H1 (cell line): ENCODE measurements at regions not wholly inside any gene's neighbourhood (a gene's known extent, or its start where the extent isn't known, plus 50 kb on each side); places are given as distances from the start of the nearest gene placed in this dataset.

ENCODE experiments used
- CTCF ChIA-PET: fragments of 300-600 bp; sonication (Branson Sonifier 250); formaldehyde crosslinking; loops from one replicate; lab custom pipeline; 2021; ENCODE audit not compliant: partially characterized antibody; lab: Charles Lee
- POLR2A ChIA-PET: fragments of 300-600 bp; sonication (Branson Sonifier 250); formaldehyde crosslinking; loops from one replicate; lab custom pipeline; 2021; ENCODE audit warnings: inconsistent platforms; ENCODE audit not compliant: partially characterized antibody; lab: Charles Lee
- DNase-seq, 2 experiments: peaks; one replicate each; pipeline versions ENCODE4 v3.0.0 to v3.0.0-alpha.2; 2010 to 2022; ENCODE audit warnings: low spot score in 2 of 2, low read depth in 1 of 2, mixed read lengths in 1 of 2
- FAIRE-seq: peaks from 2 replicates; lab custom pipeline; 2011; peaks lifted over from hg19 to GRCh38; lab: Jason Lieb, UNC
- H2AFZ ChIP-seq: 2 replicates; pipeline ENCODE4 v1.8.1; 2012; ENCODE audit warnings: low read length, inconsistent platforms
- H2AK5ac ChIP-seq: 2 replicates; pipeline ENCODE4 v1.6.1; 2013; ENCODE audit warnings: low read depth, low read length
- H2BK120ac ChIP-seq: replicated peaks from 2 replicates; pipeline ENCODE3; 2013; ENCODE audit warnings: low read depth, low read length, inconsistent platforms
- H2BK12ac ChIP-seq: 2 replicates; pipeline ENCODE4 v1.6.1; 2013; ENCODE audit warnings: low read depth, low read length
- H2BK15ac ChIP-seq: 2 replicates; pipeline ENCODE4 v1.6.1; 2013; ENCODE audit warnings: low read length
- H2BK20ac ChIP-seq: 2 replicates; pipeline ENCODE4 v1.6.1; 2013; ENCODE audit warnings: low read length
- H2BK5ac ChIP-seq: 2 replicates; pipeline ENCODE4 v1.6.1; 2013; ENCODE audit warnings: low read depth, low read length
- H3K14ac ChIP-seq: 2 replicates; pipeline ENCODE4 v1.6.1; 2013; ENCODE audit warnings: inconsistent platforms; ENCODE audit not compliant: insufficient read length
- H3K18ac ChIP-seq: 2 replicates; pipeline ENCODE4 v1.6.1; 2013; ENCODE audit warnings: low read length; ENCODE audit errors: extremely low read depth
- H3K23ac ChIP-seq: 2 replicates; pipeline ENCODE4 v1.6.1; 2013; ENCODE audit warnings: inconsistent platforms; ENCODE audit not compliant: insufficient read length
- H3K23me2 ChIP-seq: 2 replicates; pipeline ENCODE4 v1.6.1; 2013; ENCODE audit warnings: low read depth, low read length
- H3K27ac ChIP-seq: 2 replicates; pipeline ENCODE4 v1.6.1; 2011; ENCODE audit warnings: low read depth, low read length, inconsistent platforms
- H3K27me3 ChIP-seq, 4 experiments: replicated peaks in 1 of 4; 1 replicate in 1 of 4; 2 replicates in 3 of 4; pipeline versions ENCODE4 v1.6.1 to v1.8.1; 2011 to 2013; ENCODE audit warnings: low read length in 3 of 4, mild to moderate bottlenecking in 3 of 4, inconsistent platforms in 2 of 4, mixed read lengths in 2 of 4, moderate library complexity in 1 of 4; ENCODE audit not compliant: control insufficient read depth in 3 of 4, insufficient read depth in 3 of 4; ENCODE audit errors: extremely low read depth in 1 of 4
- H3K36me3 ChIP-seq, 4 experiments: 2 replicates each; pipeline versions ENCODE4 v1.6.1 to v1.8.1; 2011 to 2013; ENCODE audit warnings: mild to moderate bottlenecking in 4 of 4, low read length in 3 of 4, moderate library complexity in 2 of 4, control low read depth in 1 of 4, inconsistent platforms in 1 of 4; ENCODE audit not compliant: insufficient read depth in 4 of 4, control insufficient read depth in 2 of 4
- H3K4ac ChIP-seq: replicated peaks from 2 replicates; pipeline ENCODE3; 2013; ENCODE audit warnings: low read length, low read depth, mixed read lengths, inconsistent platforms; ENCODE audit not compliant: insufficient read length
- H3K4me1 ChIP-seq, 4 experiments: replicated peaks in 1 of 4; 1 replicate in 1 of 4; 2 replicates in 3 of 4; pipeline versions ENCODE4 v1.6.1 to v1.8.1; 2011 to 2013; ENCODE audit warnings: low read length in 3 of 4, inconsistent platforms in 2 of 4, mixed read lengths in 1 of 4; ENCODE audit not compliant: insufficient read depth in 4 of 4, control insufficient read depth in 3 of 4
- H3K4me2 ChIP-seq, 2 experiments: 2 replicates each; pipeline versions ENCODE4 v1.6.1 to v1.8.1; 2011 to 2013; ENCODE audit warnings: low read depth in 2 of 2, low read length in 2 of 2, control low read depth in 1 of 2, inconsistent platforms in 1 of 2, mild to moderate bottlenecking in 1 of 2; ENCODE audit not compliant: insufficient read depth in 1 of 2
- H3K4me3 ChIP-seq, 4 experiments: fragments of 200-600, 300-600 bp in 1 of 4; sonication (generic), shearing (Covaris generic), sonication (Bioruptor Twin) in 1 of 4; 2 replicates each; pipeline versions ENCODE4 v1.5.1 to v1.8.1; 2011 to 2016; ENCODE audit warnings: low read length in 4 of 4, low read depth in 3 of 4, control low read depth in 2 of 4, inconsistent platforms in 2 of 4, mild to moderate bottlenecking in 2 of 4, mixed read lengths in 1 of 4, moderate library complexity in 1 of 4; ENCODE audit not compliant: insufficient read depth in 2 of 4; ENCODE audit errors: extremely low read depth in 1 of 4
- H3K56ac ChIP-seq: replicated peaks from 2 replicates; pipeline ENCODE3; 2013; ENCODE audit warnings: low read depth, mild to moderate bottlenecking, mixed read lengths, low read length, inconsistent platforms; ENCODE audit not compliant: insufficient read length
- H3K79me1 ChIP-seq: 2 replicates; pipeline ENCODE4 v1.6.1; 2013; ENCODE audit warnings: low read depth, low read length, control low read depth
- H3K79me2 ChIP-seq, 2 experiments: 2 replicates each; pipeline versions ENCODE4 v1.6.1 to v1.8.1; 2012 to 2013; ENCODE audit warnings: low read length in 2 of 2, mild to moderate bottlenecking in 2 of 2, inconsistent platforms in 1 of 2; ENCODE audit not compliant: insufficient read depth in 2 of 2, control insufficient read depth in 1 of 2
- H3K9ac ChIP-seq, 4 experiments: replicated peaks in 1 of 4; 1 replicate in 1 of 4; 2 replicates in 3 of 4; pipeline versions ENCODE4 v1.6.1 to v1.8.1; 2011 to 2013; ENCODE audit warnings: low read depth in 3 of 4, low read length in 3 of 4, control low read depth in 2 of 4, mild to moderate bottlenecking in 2 of 4, moderate library complexity in 2 of 4, inconsistent platforms in 1 of 4; ENCODE audit errors: extremely low read depth in 1 of 4
- H3K9me3 ChIP-seq, 2 experiments: 2 replicates each; pipeline versions ENCODE4 v1.6.1 to v1.8.1; 2012 to 2013; ENCODE audit warnings: mild to moderate bottlenecking in 2 of 2, moderate library complexity in 2 of 2, control low read depth in 1 of 2, inconsistent platforms in 1 of 2, low read depth in 1 of 2, low read length in 1 of 2, mixed read lengths in 1 of 2; ENCODE audit not compliant: insufficient read depth in 2 of 2
- H4K20me1 ChIP-seq, 2 experiments: replicated peaks in 1 of 2; 2 replicates each; pipeline versions ENCODE3 to v1.8.1; 2011 to 2013; ENCODE audit warnings: inconsistent platforms in 2 of 2, low read length in 2 of 2, mild to moderate bottlenecking in 1 of 2; ENCODE audit not compliant: insufficient read depth in 2 of 2, control insufficient read depth in 1 of 2
- H4K5ac ChIP-seq: 2 replicates; pipeline ENCODE4 v1.6.1; 2013; ENCODE audit warnings: low read length, low read depth, mixed read lengths, inconsistent platforms; ENCODE audit not compliant: insufficient read length
- H4K8ac ChIP-seq: 2 replicates; pipeline ENCODE4 v1.8.0; 2013; ENCODE audit warnings: mild to moderate bottlenecking, moderate library complexity, low read length, inconsistent platforms; ENCODE audit not compliant: insufficient read depth; ENCODE audit errors: extremely low read depth
- H4K91ac ChIP-seq: replicated peaks from 2 replicates; pipeline ENCODE3; 2013; ENCODE audit warnings: low read length, mixed read lengths, inconsistent platforms; ENCODE audit not compliant: insufficient read length
- BACH1 ChIP-seq: IDR thresholded peaks from 2 replicates; pipeline ENCODE4 v1.6.1; 2012; ENCODE audit warnings: low read length, improper control_type of control experiment
- CTCF ChIP-seq, 3 experiments: IDR thresholded peaks; 1 replicate in 2 of 3; 2 replicates in 1 of 3; pipeline versions ENCODE4 v1.5.1 to v1.6.1; 2011; ENCODE audit warnings: low read length in 3 of 3, mild to moderate bottlenecking in 3 of 3, inconsistent platforms in 2 of 3, low read depth in 1 of 3, moderate library complexity in 1 of 3; ENCODE audit not compliant: insufficient read depth in 1 of 3; ENCODE audit errors: control extremely low read depth in 1 of 3
- RAD21 ChIP-seq, 2 experiments: IDR thresholded peaks in 1 of 2; conservative IDR thresholded peaks in 1 of 2; 2 replicates each; pipeline ENCODE4 v1.6.1; 2011; ENCODE audit warnings: low read depth in 2 of 2, low read length in 2 of 2, improper control_type of control experiment in 1 of 2, inconsistent platforms in 1 of 2, mild to moderate bottlenecking in 1 of 2, moderate library complexity in 1 of 2
- WGBS, 2 experiments: shearing (Covaris generic) in 1 of 2; methylation state at CpG; one replicate each; pipeline versions ENCODE4 v1.1.6 to v1.1.7; 2013 to 2015; ENCODE audit warnings: low lambda C conversion rate in 2 of 2, mixed read lengths in 2 of 2, inconsistent platforms in 1 of 2, low coverage in 1 of 2, missing lambda C conversion rate in 1 of 2; ENCODE audit not compliant: insufficient replicate concordance in 2 of 2, insufficient coverage in 1 of 2, insufficient read length in 1 of 2; ENCODE audit errors: extremely low coverage in 1 of 2, missing lambda C conversion rate in 1 of 2; 5-methylcytosine and 5-hydroxymethylcytosine counted together

- CTCF ChIA-PET = interaction anchor here (0.6 to 5.7 kb wide), 29 partner anchors 9 to 802 kb away, joined by 3 to 55 read pairs (median 4); no protein-coding TSS in a partner anchor
- Histone ChIP-seq H3K79me2 (no peaks in the 10 kb centered on the region), H3K4ac (no peak overlapping the region), H4K20me1 (no peaks in the 10 kb centered on the region), H3K4me1 (no peaks in the 10 kb centered on the region), H4K5ac (no peak overlapping the region), H3K23ac (no peak overlapping the region), H2AK5ac (no peak overlapping the region), H2BK5ac (no peak overlapping the region), H2BK12ac (no peak overlapping the region), H3K4me2 (no peak overlapping the region), H3K23me2 (no peaks in the 10 kb centered on the region), H3K4me3 (no peak overlapping the region), H2BK20ac (no peak overlapping the region), H2BK120ac (no peak overlapping the region), H3K56ac (no peak overlapping the region), H2BK15ac (no peak overlapping the region), H3K27ac (no peak overlapping the region), H3K9me3 (no peaks in the 10 kb centered on the region), H3K18ac (no peak overlapping the region), H2AFZ (no peak overlapping the region), H3K79me1 (no peaks in the 10 kb centered on the region), H3K14ac (no peak overlapping the region), H3K9ac (no peak overlapping the region), H4K91ac (no peak overlapping the region), H3K27me3 (no peaks in the 10 kb centered on the region), H4K8ac (no peak overlapping the region), H3K36me3 (no peaks in the 10 kb centered on the region)
- DNase-seq (peak; percentile 39 to 80), FAIRE-seq (peak; percentile 93)
- TF ChIP-seq RAD21 (IDR thresholded peaks at IDR 0.05 in 1 of 2, conservative IDR thresholded peaks at IDR 0.05 in 1 of 2; ENCODE audit: low read depth in 2 of 2, low read length in 2 of 2) = peak; percentile 98
- TF ChIP-seq BACH1 = no peak
- TF ChIP-seq CTCF (IDR thresholded peaks at IDR 0.05; ENCODE audit: control extremely low read depth in 1 of 3, insufficient read depth in 1 of 3, low read depth in 1 of 3, low read length in 3 of 3) = peak; percentile 76 to 94 (median 77)
- POLR2A ChIA-PET = no interaction called here
- 48% methylated on average over 4 of the region's 4 CpGs; no CpG with 5 or more reads in 1 of the 2 experiments for WGBS, 2 experiments
Measured at GRCh38 chr4:57442831-57443291, 332.7 kb upstream of the IGFBP7 start.
